WTC11 (cell line): ENCODE measurements at regions not wholly inside any gene's neighbourhood (a gene's known extent, or its start where the extent isn't known, plus 50 kb on each side); places are given as distances from the start of the nearest gene placed in this dataset.

ENCODE experiments used
- ATAC-seq: fragments of 200-7000 bp; cut with Tn5 transposase; 2 replicates; pipeline ENCODE4 v1.10.0; 2021; ENCODE audit warnings: mild to moderate bottlenecking, moderate library complexity
- CTCF ChIA-PET: fragments of 300-600 bp; sonication (Branson Sonifier 250); formaldehyde crosslinking; loops from one replicate; lab custom pipeline; 2021; ENCODE audit warnings: antibody characterized with exemption; lab: Charles Lee
- POLR2A ChIA-PET: fragments of 350-600 bp; sonication (Branson Sonifier 250); formaldehyde crosslinking; loops from one replicate; lab custom pipeline; 2021; ENCODE audit warnings: antibody characterized with exemption; lab: Charles Lee
- DNase-seq: peaks from one replicate; pipeline ENCODE4 v3.0.0; 2021; ENCODE audit warnings: low spot score
- H3K27ac Mint-ChIP-seq: 2 replicates; pipeline ENCODE4 v1.8.0; 2021; ENCODE audit warnings: mixed read lengths
- H3K27me3 Mint-ChIP-seq: 2 replicates; pipeline ENCODE4 v1.8.0; 2021; ENCODE audit warnings: low read depth, mild to moderate bottlenecking, moderate library complexity, mixed read lengths
- H3K36me3 Mint-ChIP-seq: 2 replicates; pipeline ENCODE4 v1.8.0; 2021; ENCODE audit warnings: mixed read lengths
- H3K4me1 Mint-ChIP-seq: 2 replicates; pipeline ENCODE4 v1.8.0; 2022; ENCODE audit warnings: mixed read lengths
- H3K4me3 Mint-ChIP-seq: 2 replicates; pipeline ENCODE4 v1.8.0; 2021; ENCODE audit warnings: mild to moderate bottlenecking, moderate library complexity, mixed read lengths
- H3K9me3 Mint-ChIP-seq: 2 replicates; pipeline ENCODE4 v1.8.0; 2021; ENCODE audit warnings: mixed read lengths
- ATF1 ChIP-seq: sonication (generic); formaldehyde crosslinking; IDR thresholded peaks from 2 replicates; pipeline ENCODE4 v1.8.1; 2023; ENCODE audit warnings: mild to moderate bottlenecking, moderate library complexity, missing genetic modification reagents
- ETV6 ChIP-seq: sonication (generic); formaldehyde crosslinking; IDR thresholded peaks from 2 replicates; pipeline ENCODE4 v1.8.1; 2022; ENCODE audit warnings: mild to moderate bottlenecking, missing genetic modification reagents
- HMGA2 ChIP-seq: fragments of 250-450 bp; sonication (Bioruptor Pico); IDR thresholded peaks from 2 replicates; pipeline ENCODE4 v1.4.0; 2021; ENCODE audit warnings: mild to moderate bottlenecking, moderate library complexity
- JUN ChIP-seq: sonication (generic); formaldehyde crosslinking; IDR thresholded peaks from 2 replicates; pipeline ENCODE4 v1.8.0; 2023; ENCODE audit warnings: mild to moderate bottlenecking, missing genetic modification reagents
- NFE2L1 ChIP-seq: sonication (generic); formaldehyde crosslinking; IDR thresholded peaks from 2 replicates; pipeline ENCODE4 v1.8.1; 2023; ENCODE audit warnings: missing genetic modification reagents
- NR1H2 ChIP-seq: sonication (generic); formaldehyde crosslinking; IDR thresholded peaks from 2 replicates; pipeline ENCODE4 v1.9.0; 2021; ENCODE audit warnings: mild to moderate bottlenecking, moderate library complexity, missing genetic modification reagents
- OVOL2 ChIP-seq: fragments of 250-450 bp; sonication (Bioruptor Pico); IDR thresholded peaks from 2 replicates; pipeline ENCODE4 v1.9.0; 2021; ENCODE audit warnings: mild to moderate bottlenecking, borderline replicate concordance
- TEAD4 ChIP-seq: sonication (generic); formaldehyde crosslinking; IDR thresholded peaks from 2 replicates; pipeline ENCODE4 v1.8.0; 2022; ENCODE audit warnings: mild to moderate bottlenecking, missing genetic modification reagents
- ZNF423 ChIP-seq: fragments of 250-450 bp; sonication (Bioruptor Pico); IDR thresholded peaks from 2 replicates; pipeline ENCODE4 v2.1.2; 2022; ENCODE audit warnings: mild to moderate bottlenecking, moderate library complexity
- ZNF671 ChIP-seq: fragments of 250-450 bp; sonication (Bioruptor Pico); IDR thresholded peaks from 2 replicates; pipeline ENCODE4 v1.8.0; 2021; ENCODE audit warnings: mild to moderate bottlenecking
- TF ChIP-seq, protein P1 (sequence below): sonication (generic); formaldehyde crosslinking; IDR thresholded peaks from 2 replicates; pipeline ENCODE4 v1.8.0; 2022; ENCODE audit warnings: mild to moderate bottlenecking, missing genetic modification reagents
- TF ChIP-seq, protein P2 (sequence below): sonication (generic); formaldehyde crosslinking; IDR thresholded peaks from 2 replicates; pipeline ENCODE4 v1.8.1; 2022; ENCODE audit warnings: missing genetic modification reagents, borderline replicate concordance
- TF ChIP-seq, protein P3 (sequence below): sonication (generic); formaldehyde crosslinking; IDR thresholded peaks from 2 replicates; pipeline ENCODE4 v1.8.1; 2023; ENCODE audit warnings: mild to moderate bottlenecking, missing genetic modification reagents, borderline replicate concordance
- TF ChIP-seq, protein P4 (sequence below): fragments of 250-450 bp; sonication (Bioruptor Pico); IDR thresholded peaks from 2 replicates; pipeline ENCODE4 v1.9.0; 2021; ENCODE audit warnings: mild to moderate bottlenecking
- TF ChIP-seq, protein P5 (sequence below): sonication (generic); formaldehyde crosslinking; IDR thresholded peaks from 2 replicates; pipeline ENCODE4 v1.8.1; 2023; ENCODE audit warnings: mild to moderate bottlenecking, missing genetic modification reagents
- TF ChIP-seq, protein P6 (sequence below): sonication (generic); formaldehyde crosslinking; IDR thresholded peaks from 2 replicates; pipeline ENCODE4 v1.8.0; 2023; ENCODE audit warnings: missing genetic modification reagents
- TF ChIP-seq, protein P7 (sequence below): fragments of 200-600 bp; IDR thresholded peaks from 2 replicates; pipeline ENCODE4 v1.8.0; 2022; ENCODE audit warnings: antibody characterized with exemption
- TF ChIP-seq, protein P8 (sequence below): sonication (generic); formaldehyde crosslinking; IDR thresholded peaks from 2 replicates; pipeline ENCODE4 v1.8.1; 2022; ENCODE audit warnings: mild to moderate bottlenecking, moderate library complexity, missing genetic modification reagents
- TF ChIP-seq, protein P9 (sequence below): fragments of 250-450 bp; sonication (Bioruptor Pico); IDR thresholded peaks from 2 replicates; pipeline ENCODE4 v2.1.2; 2022; ENCODE audit warnings: mild to moderate bottlenecking, moderate library complexity

DNA sequence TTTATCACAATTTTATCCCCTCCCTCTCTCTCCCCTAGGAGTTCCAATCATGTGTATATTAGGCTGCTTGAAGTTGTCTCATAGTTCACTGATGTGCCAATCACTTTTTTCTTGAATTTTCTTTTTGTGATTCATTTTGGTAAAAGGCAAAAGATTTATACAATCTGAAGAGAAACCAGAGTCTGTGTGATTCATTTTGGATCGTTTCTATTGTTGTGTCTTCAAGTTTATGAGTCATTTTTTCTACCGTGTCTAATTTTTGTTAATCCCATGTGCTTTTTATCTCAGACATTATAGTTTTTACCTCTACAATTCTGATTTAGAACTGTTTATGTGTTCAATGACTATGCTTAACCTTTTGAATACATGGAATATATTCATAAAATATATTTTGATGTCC, 483.9 kb upstream of the AUTS2 start:
- Mint-ChIP-seq H3K27me3 (peaks cover 20% of the 10 kb centered on the region), H3K9me3 (no peaks in the 10 kb centered on the region), H3K4me3 (no peak overlapping the region), H3K4me1 (peaks cover 11% of the 10 kb centered on the region), H3K27ac (no peak overlapping the region), H3K36me3 (no peaks in the 10 kb centered on the region)
- ChIA-PET CTCF (no interaction called here), POLR2A (no interaction called here)
- no peak for DNase-seq
- TF ChIP-seq TEAD4 (no peak), ATF1 (CRISPR knock-in tag) (no peak), ZNF671 (CRISPR knock-in tag) (no peak), NR1H2 (CRISPR knock-in tag) (no peak), JUN (CRISPR knock-in tag) (no peak), OVOL2 (no peak), NFE2L1 (no peak)
- TF ChIP-seq, protein P1, sequence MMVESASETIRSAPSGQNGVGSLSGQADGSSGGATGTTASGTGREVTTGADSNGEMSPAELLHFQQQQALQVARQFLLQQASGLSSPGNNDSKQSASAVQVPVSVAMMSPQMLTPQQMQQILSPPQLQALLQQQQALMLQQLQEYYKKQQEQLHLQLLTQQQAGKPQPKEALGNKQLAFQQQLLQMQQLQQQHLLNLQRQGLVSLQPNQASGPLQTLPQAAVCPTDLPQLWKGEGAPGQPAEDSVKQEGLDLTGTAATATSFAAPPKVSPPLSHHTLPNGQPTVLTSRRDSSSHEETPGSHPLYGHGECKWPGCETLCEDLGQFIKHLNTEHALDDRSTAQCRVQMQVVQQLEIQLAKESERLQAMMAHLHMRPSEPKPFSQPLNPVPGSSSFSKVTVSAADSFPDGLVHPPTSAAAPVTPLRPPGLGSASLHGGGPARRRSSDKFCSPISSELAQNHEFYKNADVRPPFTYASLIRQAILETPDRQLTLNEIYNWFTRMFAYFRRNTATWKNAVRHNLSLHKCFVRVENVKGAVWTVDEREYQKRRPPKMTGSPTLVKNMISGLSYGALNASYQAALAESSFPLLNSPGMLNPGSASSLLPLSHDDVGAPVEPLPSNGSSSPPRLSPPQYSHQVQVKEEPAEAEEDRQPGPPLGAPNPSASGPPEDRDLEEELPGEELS (CRISPR knock-in tag), result no peak
- TF ChIP-seq, protein P2, sequence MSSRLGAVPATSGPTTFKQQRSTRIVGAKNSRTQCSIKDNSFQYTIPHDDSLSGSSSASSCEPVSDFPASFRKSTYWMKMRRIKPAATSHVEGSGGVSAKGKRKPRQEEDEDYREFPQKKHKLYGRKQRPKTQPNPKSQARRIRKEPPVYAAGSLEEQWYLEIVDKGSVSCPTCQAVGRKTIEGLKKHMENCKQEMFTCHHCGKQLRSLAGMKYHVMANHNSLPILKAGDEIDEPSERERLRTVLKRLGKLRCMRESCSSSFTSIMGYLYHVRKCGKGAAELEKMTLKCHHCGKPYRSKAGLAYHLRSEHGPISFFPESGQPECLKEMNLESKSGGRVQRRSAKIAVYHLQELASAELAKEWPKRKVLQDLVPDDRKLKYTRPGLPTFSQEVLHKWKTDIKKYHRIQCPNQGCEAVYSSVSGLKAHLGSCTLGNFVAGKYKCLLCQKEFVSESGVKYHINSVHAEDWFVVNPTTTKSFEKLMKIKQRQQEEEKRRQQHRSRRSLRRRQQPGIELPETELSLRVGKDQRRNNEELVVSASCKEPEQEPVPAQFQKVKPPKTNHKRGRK (CRISPR knock-in tag), result no peak
- TF ChIP-seq, protein P3, sequence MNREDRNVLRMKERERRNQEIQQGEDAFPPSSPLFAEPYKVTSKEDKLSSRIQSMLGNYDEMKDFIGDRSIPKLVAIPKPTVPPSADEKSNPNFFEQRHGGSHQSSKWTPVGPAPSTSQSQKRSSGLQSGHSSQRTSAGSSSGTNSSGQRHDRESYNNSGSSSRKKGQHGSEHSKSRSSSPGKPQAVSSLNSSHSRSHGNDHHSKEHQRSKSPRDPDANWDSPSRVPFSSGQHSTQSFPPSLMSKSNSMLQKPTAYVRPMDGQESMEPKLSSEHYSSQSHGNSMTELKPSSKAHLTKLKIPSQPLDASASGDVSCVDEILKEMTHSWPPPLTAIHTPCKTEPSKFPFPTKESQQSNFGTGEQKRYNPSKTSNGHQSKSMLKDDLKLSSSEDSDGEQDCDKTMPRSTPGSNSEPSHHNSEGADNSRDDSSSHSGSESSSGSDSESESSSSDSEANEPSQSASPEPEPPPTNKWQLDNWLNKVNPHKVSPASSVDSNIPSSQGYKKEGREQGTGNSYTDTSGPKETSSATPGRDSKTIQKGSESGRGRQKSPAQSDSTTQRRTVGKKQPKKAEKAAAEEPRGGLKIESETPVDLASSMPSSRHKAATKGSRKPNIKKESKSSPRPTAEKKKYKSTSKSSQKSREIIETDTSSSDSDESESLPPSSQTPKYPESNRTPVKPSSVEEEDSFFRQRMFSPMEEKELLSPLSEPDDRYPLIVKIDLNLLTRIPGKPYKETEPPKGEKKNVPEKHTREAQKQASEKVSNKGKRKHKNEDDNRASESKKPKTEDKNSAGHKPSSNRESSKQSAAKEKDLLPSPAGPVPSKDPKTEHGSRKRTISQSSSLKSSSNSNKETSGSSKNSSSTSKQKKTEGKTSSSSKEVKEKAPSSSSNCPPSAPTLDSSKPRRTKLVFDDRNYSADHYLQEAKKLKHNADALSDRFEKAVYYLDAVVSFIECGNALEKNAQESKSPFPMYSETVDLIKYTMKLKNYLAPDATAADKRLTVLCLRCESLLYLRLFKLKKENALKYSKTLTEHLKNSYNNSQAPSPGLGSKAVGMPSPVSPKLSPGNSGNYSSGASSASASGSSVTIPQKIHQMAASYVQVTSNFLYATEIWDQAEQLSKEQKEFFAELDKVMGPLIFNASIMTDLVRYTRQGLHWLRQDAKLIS (CRISPR knock-in tag), result no peak
- TF ChIP-seq, protein P4, sequence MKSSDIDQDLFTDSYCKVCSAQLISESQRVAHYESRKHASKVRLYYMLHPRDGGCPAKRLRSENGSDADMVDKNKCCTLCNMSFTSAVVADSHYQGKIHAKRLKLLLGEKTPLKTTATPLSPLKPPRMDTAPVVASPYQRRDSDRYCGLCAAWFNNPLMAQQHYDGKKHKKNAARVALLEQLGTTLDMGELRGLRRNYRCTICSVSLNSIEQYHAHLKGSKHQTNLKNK (CRISPR knock-in tag), result no peak
- TF ChIP-seq, protein P5, sequence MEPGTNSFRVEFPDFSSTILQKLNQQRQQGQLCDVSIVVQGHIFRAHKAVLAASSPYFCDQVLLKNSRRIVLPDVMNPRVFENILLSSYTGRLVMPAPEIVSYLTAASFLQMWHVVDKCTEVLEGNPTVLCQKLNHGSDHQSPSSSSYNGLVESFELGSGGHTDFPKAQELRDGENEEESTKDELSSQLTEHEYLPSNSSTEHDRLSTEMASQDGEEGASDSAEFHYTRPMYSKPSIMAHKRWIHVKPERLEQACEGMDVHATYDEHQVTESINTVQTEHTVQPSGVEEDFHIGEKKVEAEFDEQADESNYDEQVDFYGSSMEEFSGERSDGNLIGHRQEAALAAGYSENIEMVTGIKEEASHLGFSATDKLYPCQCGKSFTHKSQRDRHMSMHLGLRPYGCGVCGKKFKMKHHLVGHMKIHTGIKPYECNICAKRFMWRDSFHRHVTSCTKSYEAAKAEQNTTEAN (CRISPR knock-in tag), result no peak
- TF ChIP-seq, protein P6, sequence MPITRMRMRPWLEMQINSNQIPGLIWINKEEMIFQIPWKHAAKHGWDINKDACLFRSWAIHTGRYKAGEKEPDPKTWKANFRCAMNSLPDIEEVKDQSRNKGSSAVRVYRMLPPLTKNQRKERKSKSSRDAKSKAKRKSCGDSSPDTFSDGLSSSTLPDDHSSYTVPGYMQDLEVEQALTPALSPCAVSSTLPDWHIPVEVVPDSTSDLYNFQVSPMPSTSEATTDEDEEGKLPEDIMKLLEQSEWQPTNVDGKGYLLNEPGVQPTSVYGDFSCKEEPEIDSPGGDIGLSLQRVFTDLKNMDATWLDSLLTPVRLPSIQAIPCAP (CRISPR knock-in tag), result no peak
- TF ChIP-seq, protein P7, sequence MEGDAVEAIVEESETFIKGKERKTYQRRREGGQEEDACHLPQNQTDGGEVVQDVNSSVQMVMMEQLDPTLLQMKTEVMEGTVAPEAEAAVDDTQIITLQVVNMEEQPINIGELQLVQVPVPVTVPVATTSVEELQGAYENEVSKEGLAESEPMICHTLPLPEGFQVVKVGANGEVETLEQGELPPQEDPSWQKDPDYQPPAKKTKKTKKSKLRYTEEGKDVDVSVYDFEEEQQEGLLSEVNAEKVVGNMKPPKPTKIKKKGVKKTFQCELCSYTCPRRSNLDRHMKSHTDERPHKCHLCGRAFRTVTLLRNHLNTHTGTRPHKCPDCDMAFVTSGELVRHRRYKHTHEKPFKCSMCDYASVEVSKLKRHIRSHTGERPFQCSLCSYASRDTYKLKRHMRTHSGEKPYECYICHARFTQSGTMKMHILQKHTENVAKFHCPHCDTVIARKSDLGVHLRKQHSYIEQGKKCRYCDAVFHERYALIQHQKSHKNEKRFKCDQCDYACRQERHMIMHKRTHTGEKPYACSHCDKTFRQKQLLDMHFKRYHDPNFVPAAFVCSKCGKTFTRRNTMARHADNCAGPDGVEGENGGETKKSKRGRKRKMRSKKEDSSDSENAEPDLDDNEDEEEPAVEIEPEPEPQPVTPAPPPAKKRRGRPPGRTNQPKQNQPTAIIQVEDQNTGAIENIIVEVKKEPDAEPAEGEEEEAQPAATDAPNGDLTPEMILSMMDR, result no peak
- TF ChIP-seq, all 79 proteins: peak for 0
- ATAC-seq, result no peak

DNA sequence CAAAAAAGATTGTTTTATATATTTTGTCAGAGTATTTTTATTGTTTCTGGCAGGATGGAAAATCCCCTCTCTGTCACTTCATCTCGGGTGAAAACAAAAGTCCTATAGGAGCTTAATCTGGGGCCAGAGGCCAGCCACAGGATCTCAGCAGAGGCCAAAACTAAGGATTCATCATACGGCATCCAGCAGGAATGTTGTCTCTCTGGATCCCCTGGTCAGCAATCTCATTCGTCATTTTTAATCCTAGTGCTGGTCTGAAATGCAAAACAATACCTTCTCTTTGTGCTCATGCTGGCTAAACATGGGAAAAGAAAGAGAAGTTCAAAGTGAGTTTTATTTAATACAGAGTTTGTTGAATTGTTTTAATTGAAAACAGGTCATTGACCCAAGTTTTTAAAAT, 482.5 kb upstream of the AUTS2 start:
- Mint-ChIP-seq H3K9me3 (no peaks in the 10 kb centered on the region), H3K27me3 (peaks cover 7% of the 10 kb centered on the region), H3K4me3 (no peak overlapping the region), H3K27ac (no peak overlapping the region), H3K4me1 (no peaks in the 10 kb centered on the region), H3K36me3 (no peaks in the 10 kb centered on the region)
- CTCF ChIA-PET, result no interaction called here
- ATAC-seq, result no peak
- POLR2A ChIA-PET, result no interaction called here
- DNase-seq, result no peak
- TF ChIP-seq, protein P2 (CRISPR knock-in tag), result no peak
- no peak for TF ChIP-seq HMGA2
- TF ChIP-seq ZNF423 (CRISPR knock-in tag), result no peak
- TF ChIP-seq ETV6, result no peak
- TF ChIP-seq, protein P8, sequence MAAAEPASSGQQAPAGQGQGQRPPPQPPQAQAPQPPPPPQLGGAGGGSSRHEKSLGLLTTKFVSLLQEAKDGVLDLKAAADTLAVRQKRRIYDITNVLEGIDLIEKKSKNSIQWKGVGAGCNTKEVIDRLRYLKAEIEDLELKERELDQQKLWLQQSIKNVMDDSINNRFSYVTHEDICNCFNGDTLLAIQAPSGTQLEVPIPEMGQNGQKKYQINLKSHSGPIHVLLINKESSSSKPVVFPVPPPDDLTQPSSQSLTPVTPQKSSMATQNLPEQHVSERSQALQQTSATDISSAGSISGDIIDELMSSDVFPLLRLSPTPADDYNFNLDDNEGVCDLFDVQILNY (CRISPR knock-in tag), result no peak
- TF ChIP-seq, protein P9, sequence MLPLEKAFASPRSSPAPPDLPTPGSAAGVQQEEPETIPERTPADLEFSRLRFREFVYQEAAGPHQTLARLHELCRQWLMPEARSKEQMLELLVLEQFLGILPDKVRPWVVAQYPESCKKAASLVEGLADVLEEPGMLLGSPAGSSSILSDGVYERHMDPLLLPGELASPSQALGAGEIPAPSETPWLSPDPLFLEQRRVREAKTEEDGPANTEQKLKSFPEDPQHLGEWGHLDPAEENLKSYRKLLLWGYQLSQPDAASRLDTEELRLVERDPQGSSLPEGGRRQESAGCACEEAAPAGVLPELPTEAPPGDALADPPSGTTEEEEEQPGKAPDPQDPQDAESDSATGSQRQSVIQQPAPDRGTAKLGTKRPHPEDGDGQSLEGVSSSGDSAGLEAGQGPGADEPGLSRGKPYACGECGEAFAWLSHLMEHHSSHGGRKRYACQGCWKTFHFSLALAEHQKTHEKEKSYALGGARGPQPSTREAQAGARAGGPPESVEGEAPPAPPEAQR (CRISPR knock-in tag), result no peak
